Nucleus accumbens (tissue), 56 donors: ENCODE measurements at regions not wholly inside any gene's neighbourhood (a gene's known extent, or its start where the extent isn't known, plus 50 kb on each side); places are given as distances from the start of the nearest gene placed in this dataset.

ENCODE experiments used
- DNase-seq, 56 donors: peaks; one replicate each; lab custom pipeline; 2025; lab: John Stamatoyannopoulos, UW

- no peak for DNase-seq
These were observed 212.8 kb upstream of the KLF12 start for GRCh38 chr13:74346960-74347359.

- no peak for DNase-seq
These were observed 204.1 kb upstream of the KLF12 start for GRCh38 chr13:74338341-74338740.

GRCh38 chr13:74336546-74336945, 202.3 kb upstream of the KLF12 start:
- DNase-seq, result no peak

GRCh38 chr13:74335370-74335769, 201.2 kb upstream of the KLF12 start:
- DNase-seq, result no peak

GRCh38 chr13:74329962-74330361, 195.8 kb upstream of the KLF12 start:
- DNase-seq, result no peak

GRCh38 chr13:74325106-74325505, 190.9 kb upstream of the KLF12 start:
- DNase-seq, result peak in 10 of 56 donors; percentile 1 to 51 (median 11)

- no peak for DNase-seq
These were observed 190.1 kb upstream of the KLF12 start for GRCh38 chr13:74324338-74324737.

- no peak for DNase-seq
These were observed 188.4 kb upstream of the KLF12 start for GRCh38 chr13:74322562-74322961.

- DNase-seq, result no peak
These were observed 186.1 kb upstream of the KLF12 start for GRCh38 chr13:74320282-74320681.

- no peak for DNase-seq
These were observed 182.3 kb upstream of the KLF12 start for GRCh38 chr13:74316547-74316946.

- no peak for DNase-seq
These were observed 172.3 kb upstream of the KLF12 start for GRCh38 chr13:74306496-74306895.

- peak in 1 of 56 donors; percentile 6 for DNase-seq
These were observed 171.7 kb upstream of the KLF12 start for GRCh38 chr13:74305876-74306275.

- DNase-seq, result no peak
These were observed 167.2 kb upstream of the KLF12 start for GRCh38 chr13:74301258-74301935.

- no peak for DNase-seq
These were observed 166.0 kb upstream of the KLF12 start for GRCh38 chr13:74300162-74300561.

- DNase-seq, result no peak
These were observed 165.5 kb upstream of the KLF12 start for GRCh38 chr13:74299721-74300120.

GRCh38 chr13:74298923-74299322, 164.7 kb upstream of the KLF12 start:
- DNase-seq, result no peak

- DNase-seq, result peak in 40 of 56 donors; percentile 1 to 82 (median 32)
These were observed 155.9 kb upstream of the KLF12 start for GRCh38 chr13:74289861-74290773.

- DNase-seq, result no peak
These were observed 154.9 kb upstream of the KLF12 start for GRCh38 chr13:74289107-74289506.

GRCh38 chr13:74288361-74288911, 154.2 kb upstream of the KLF12 start:
- peak in 48 of 56 donors; percentile 1 to 57 (median 25) for DNase-seq

- DNase-seq, result peak in 55 of 56 donors; percentile 5 to 94 (median 63)
These were observed 153.5 kb upstream of the KLF12 start for GRCh38 chr13:74287724-74288169.

- no peak for DNase-seq
These were observed 146.7 kb upstream of the KLF12 start for GRCh38 chr13:74280795-74281490.
